Mucosa of descending colon (tissue), 3 donors: ENCODE measurements at regions not wholly inside any gene's neighbourhood (a gene's known extent, or its start where the extent isn't known, plus 50 kb on each side); places are given as distances from the start of the nearest gene placed in this dataset.
"Not testable (repeated sequence)": the region's sequence is repeated elsewhere in the genome, so short reads cannot be mapped to it uniquely, and the experiment has no call there.

ENCODE experiments used
- ATAC-seq: fragments of 200-7000 bp; cut with Tn5 transposase; one replicate; pipeline ENCODE4 v1.9.1; 2020; ENCODE audit warnings: mild to moderate bottlenecking, moderate library complexity
- DNase-seq, 3 donors: peaks; one replicate each; pipeline ENCODE4 v3.0.0-alpha.2; 2020
- H3K36me3 ChIP-seq: fragments of 200-600 bp; one replicate; pipeline ENCODE4 v1.8.0; 2021; ENCODE audit warnings: low read depth, mild to moderate bottlenecking
- H3K4me1 ChIP-seq: fragments of 200-600 bp; one replicate; pipeline ENCODE4 v1.8.0; 2021; ENCODE audit warnings: low read depth, mild to moderate bottlenecking
- H3K4me3 ChIP-seq: fragments of 200-600 bp; one replicate; pipeline ENCODE4 v1.8.0; 2021; ENCODE audit warnings: mild to moderate bottlenecking
- H3K9me3 ChIP-seq: fragments of 200-600 bp; one replicate; pipeline ENCODE4 v1.8.0; 2021; ENCODE audit warnings: mild to moderate bottlenecking
- intact Hi-C, 2 donors: fragments of 100-400 bp; cut with DNase I in 1 of 2; cut with micrococcal nuclease in 1 of 2; formaldehyde crosslinking; loops; one replicate each; pipeline versions ENCODE4 v1.11.0 to v1.11.1; 2022; cut with DNase I, micrococcal nuclease
- TF ChIP-seq, protein P1 (sequence below): fragments of 200-600 bp; IDR thresholded peaks from one replicate; pipeline ENCODE4 v1.8.0; 2022; ENCODE audit warnings: antibody characterized with exemption, mild to moderate bottlenecking
- donor health status: DM: no; HTN: no; CAD: no; lungs with moderate emphysema.
- donor health status: DM: no; HTN: no; CAD: no.
- donor health status: DM: no; HTN: yes; CAD: no.

DNA sequence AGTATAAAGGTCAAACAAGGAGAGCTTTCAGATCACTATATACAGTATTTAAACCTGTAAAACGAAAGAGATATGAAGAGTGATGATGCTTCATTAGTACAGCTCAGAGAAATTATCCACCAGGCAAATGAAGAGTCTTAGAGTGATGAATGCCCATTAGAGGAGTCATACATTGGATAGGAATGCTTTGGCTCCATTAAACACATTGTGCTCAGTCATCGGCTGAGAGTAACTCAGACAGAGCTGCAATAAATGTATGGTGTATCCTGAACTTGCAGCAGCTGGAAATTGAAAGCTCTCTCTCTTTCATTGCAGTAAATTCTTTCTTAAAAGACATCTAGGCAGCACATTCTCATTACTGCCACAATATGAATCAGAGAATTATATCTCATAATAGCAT is 340.8 kb upstream of the SPHKAP start:
- intact Hi-C loops, result no loop called here
- Histone ChIP-seq H3K36me3 (no peaks in the 10 kb centered on the region), H3K4me3 (no peak overlapping the region), H3K4me1 (no peaks in the 10 kb centered on the region), H3K9me3 (no peaks in the 10 kb centered on the region)
- TF ChIP-seq, protein P1, sequence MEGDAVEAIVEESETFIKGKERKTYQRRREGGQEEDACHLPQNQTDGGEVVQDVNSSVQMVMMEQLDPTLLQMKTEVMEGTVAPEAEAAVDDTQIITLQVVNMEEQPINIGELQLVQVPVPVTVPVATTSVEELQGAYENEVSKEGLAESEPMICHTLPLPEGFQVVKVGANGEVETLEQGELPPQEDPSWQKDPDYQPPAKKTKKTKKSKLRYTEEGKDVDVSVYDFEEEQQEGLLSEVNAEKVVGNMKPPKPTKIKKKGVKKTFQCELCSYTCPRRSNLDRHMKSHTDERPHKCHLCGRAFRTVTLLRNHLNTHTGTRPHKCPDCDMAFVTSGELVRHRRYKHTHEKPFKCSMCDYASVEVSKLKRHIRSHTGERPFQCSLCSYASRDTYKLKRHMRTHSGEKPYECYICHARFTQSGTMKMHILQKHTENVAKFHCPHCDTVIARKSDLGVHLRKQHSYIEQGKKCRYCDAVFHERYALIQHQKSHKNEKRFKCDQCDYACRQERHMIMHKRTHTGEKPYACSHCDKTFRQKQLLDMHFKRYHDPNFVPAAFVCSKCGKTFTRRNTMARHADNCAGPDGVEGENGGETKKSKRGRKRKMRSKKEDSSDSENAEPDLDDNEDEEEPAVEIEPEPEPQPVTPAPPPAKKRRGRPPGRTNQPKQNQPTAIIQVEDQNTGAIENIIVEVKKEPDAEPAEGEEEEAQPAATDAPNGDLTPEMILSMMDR, result no peak
- no peak for DNase-seq
- no peak for ATAC-seq

DNA sequence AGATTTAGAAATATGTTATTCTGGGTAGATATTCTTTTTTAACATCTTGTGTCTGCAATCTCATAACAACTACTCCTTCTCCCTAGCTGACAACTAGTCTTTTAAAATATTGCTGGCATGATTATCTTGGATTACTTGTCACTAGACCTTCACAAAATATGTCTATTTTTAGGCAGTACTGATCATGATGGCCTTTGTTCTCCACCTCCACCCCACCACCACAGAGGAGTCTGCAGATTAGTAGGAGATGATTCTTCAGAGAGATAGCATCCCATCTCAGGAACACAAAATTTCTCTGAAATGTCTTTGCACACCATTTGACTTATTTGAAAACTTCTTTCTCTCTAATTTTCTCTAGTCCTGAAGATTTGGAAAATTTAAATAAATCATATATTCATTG is 338.1 kb upstream of the SPHKAP start:
- TF ChIP-seq, protein P1, result no peak

DNA sequence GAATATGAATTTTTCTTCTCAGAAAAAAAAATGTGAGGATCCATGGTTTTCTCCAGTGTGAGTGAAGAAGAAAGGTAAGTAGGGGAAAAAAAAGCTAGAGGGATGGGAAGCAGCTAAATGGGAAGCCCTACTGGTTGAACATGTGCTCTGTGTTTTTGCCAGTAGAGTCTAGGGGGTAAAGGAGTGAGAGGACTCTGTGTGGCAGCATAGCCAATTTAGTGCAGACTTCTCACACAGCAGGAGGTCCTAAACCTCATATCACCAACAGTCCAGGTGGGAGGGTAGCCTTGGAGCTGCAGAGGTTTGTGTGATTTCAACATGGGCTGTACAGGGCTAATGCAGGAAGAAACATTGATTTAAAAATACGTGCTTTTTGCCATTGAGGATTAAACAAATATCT is 334.5 kb upstream of the SPHKAP start:
- Histone ChIP-seq H3K36me3 (no peaks in the 10 kb centered on the region), H3K4me3 (no peak overlapping the region), H3K4me1 (no peaks in the 10 kb centered on the region), H3K9me3 (no peaks in the 10 kb centered on the region)
- TF ChIP-seq, protein P1, result no peak
- ATAC-seq (no peak), DNase-seq (no peak)
- intact Hi-C loops, result no loop called here

More for the DNA sequence above, 338.1 kb upstream of the SPHKAP start:
- Histone ChIP-seq H3K9me3 (no peaks in the 10 kb centered on the region), H3K4me3 (no peak overlapping the region), H3K4me1 (no peaks in the 10 kb centered on the region), H3K36me3 (no peaks in the 10 kb centered on the region)
- DNase-seq (no peak), ATAC-seq (no peak)
- intact Hi-C loops, result no loop called here

DNA sequence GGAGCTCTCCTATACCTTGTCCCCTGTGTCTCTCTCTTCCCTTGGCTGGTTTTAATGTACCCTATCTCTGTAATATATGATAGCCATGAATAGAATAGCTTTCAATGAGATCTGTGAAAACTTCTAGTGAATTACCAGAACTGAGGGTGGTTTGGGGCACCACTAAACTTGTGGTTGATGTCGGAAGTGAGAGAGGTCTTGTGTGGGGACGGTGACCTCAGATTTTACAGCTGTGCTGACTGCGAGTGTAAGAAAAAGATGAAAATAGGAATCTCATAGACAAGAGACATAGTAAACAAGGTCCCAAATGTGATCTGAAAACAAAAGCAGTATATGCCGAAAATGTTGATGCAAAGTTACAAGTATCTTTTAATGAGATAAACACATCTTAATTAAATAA is 332.0 kb upstream of the SPHKAP start:
- ATAC-seq, intact Hi-C loops: not testable (repeated sequence)

DNA sequence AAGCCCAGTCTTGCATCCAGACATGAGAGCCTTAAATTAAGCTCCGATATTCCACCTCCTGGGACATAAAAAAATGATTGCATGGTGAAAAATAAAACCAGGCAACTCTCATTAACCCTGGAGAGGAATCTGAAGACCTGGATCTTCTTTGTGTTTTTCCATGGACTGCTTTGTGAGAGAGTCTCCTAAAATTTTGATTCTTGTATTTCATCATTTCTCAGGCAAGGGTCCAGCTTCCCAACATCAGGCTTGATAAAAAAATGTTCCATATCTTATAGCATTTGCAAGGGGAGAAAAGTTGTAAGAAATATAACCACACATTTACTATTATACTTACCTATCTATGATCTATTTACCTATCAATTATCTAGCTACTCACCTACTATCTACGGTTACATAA is 327.5 kb upstream of the SPHKAP start:
- Histone ChIP-seq H3K4me1 (no peaks in the 10 kb centered on the region), H3K36me3 (no peaks in the 10 kb centered on the region), H3K9me3 (no peaks in the 10 kb centered on the region), H3K4me3 (no peak overlapping the region)
- TF ChIP-seq, protein P1, result no peak
- intact Hi-C loops, result no loop called here
- no peak for ATAC-seq
- DNase-seq, result no peak

More for the DNA sequence above, 332.0 kb upstream of the SPHKAP start:
- H3K4me1 ChIP-seq, H3K36me3 ChIP-seq, H3K4me3 ChIP-seq, DNase-seq, H3K9me3 ChIP-seq: not testable (repeated sequence)

DNA sequence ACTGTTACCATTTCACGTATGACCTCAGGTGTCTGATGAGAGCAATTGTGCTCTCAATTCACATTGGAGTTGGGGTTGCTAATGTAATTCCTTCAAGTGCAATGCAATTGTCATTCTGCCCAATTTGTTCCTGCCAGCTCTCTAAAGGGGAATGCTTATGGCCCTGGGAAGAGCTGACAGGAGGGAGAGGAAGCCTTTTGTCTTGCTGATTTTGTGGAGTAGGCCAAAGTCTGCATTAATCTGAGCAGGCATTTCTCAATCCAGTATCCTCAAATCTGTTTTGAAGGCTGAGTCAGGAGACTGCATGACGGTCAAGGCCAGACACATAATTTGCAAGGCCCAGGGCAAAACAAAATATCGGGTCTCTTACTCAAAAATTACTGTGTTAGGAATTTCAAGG is 326.4 kb upstream of the SPHKAP start:
- no peaks in the 10 kb centered on the region for H3K36me3 ChIP-seq
- intact Hi-C loops, result no loop called here
- TF ChIP-seq, protein P1, result no peak
- H3K9me3 ChIP-seq, result no peaks in the 10 kb centered on the region
- no peak for DNase-seq
- ATAC-seq, result no peak
- H3K4me1 ChIP-seq, result no peaks in the 10 kb centered on the region
- no peak overlapping the region for H3K4me3 ChIP-seq
